Trophoblast cell (in vitro differentiated cells and primary cell): ENCODE measurements at regions not wholly inside any gene's neighbourhood (a gene's known extent, or its start where the extent isn't known, plus 50 kb on each side); places are given as distances from the start of the nearest gene placed in this dataset.

ENCODE experiments used
- DNase-seq, 2 donors: peaks; one replicate each; pipeline ENCODE4 v3.0.0-alpha.2; 2016
- H2AFZ ChIP-seq: 2 replicates; pipeline ENCODE4 v1.6.1; 2013; ENCODE audit warnings: low read length, moderate library complexity, mild to moderate bottlenecking; ENCODE audit not compliant: insufficient read depth, poor library complexity
- H2AK5ac ChIP-seq: 2 replicates; pipeline ENCODE4 v1.6.1; 2013; ENCODE audit warnings: mild to moderate bottlenecking, low read length
- H2BK120ac ChIP-seq: 2 replicates; pipeline ENCODE4 v1.6.1; 2013; ENCODE audit warnings: low read length, mild to moderate bottlenecking, moderate library complexity; ENCODE audit not compliant: insufficient read depth, poor library complexity
- H2BK12ac ChIP-seq: 2 replicates; pipeline ENCODE4 v1.6.1; 2013; ENCODE audit warnings: mild to moderate bottlenecking, low read length, moderate library complexity
- H2BK5ac ChIP-seq: 2 replicates; pipeline ENCODE4 v1.6.1; 2013; ENCODE audit warnings: low read length, low read depth, moderate library complexity, mild to moderate bottlenecking; ENCODE audit not compliant: poor library complexity
- H3K14ac ChIP-seq: 2 replicates; pipeline ENCODE4 v1.6.1; 2013; ENCODE audit warnings: mild to moderate bottlenecking, low read length
- H3K18ac ChIP-seq: 2 replicates; pipeline ENCODE4 v1.6.1; 2013; ENCODE audit warnings: mild to moderate bottlenecking, low read length
- H3K23ac ChIP-seq: 2 replicates; pipeline ENCODE4 v1.6.1; 2013; ENCODE audit warnings: low read length
- H3K27ac ChIP-seq: 2 replicates; pipeline ENCODE4 v1.5.1; 2013; ENCODE audit warnings: low read depth, mild to moderate bottlenecking, inconsistent platforms, low read length, moderate library complexity
- H3K27me3 ChIP-seq: 2 replicates; pipeline ENCODE4 v1.6.1; 2013; ENCODE audit warnings: inconsistent platforms, mild to moderate bottlenecking, low read length, moderate library complexity; ENCODE audit not compliant: insufficient read depth
- H3K36me3 ChIP-seq, 2 experiments: 1 replicate in 1 of 2; 2 replicates in 1 of 2; pipeline ENCODE4 v1.6.1; 2013; ENCODE audit warnings: low read length in 2 of 2, mild to moderate bottlenecking in 2 of 2, moderate library complexity in 1 of 2; ENCODE audit not compliant: insufficient read depth in 2 of 2, control insufficient read depth in 1 of 2
- H3K4ac ChIP-seq: 2 replicates; pipeline ENCODE4 v1.6.1; 2013; ENCODE audit warnings: low read depth, mild to moderate bottlenecking, low read length, moderate library complexity
- H3K4me1 ChIP-seq, 2 experiments: 1 replicate in 1 of 2; 2 replicates in 1 of 2; pipeline ENCODE4 v1.6.1; 2013; ENCODE audit warnings: low read length in 2 of 2, mild to moderate bottlenecking in 2 of 2, moderate library complexity in 1 of 2; ENCODE audit not compliant: insufficient read depth in 2 of 2, control insufficient read depth in 1 of 2
- H3K4me2 ChIP-seq: 2 replicates; pipeline ENCODE4 v1.6.1; 2013; ENCODE audit warnings: inconsistent platforms, mild to moderate bottlenecking, low read length, moderate library complexity
- H3K4me3 ChIP-seq: 2 replicates; pipeline ENCODE4 v1.5.1; 2013; ENCODE audit warnings: mild to moderate bottlenecking, low read depth, low read length, inconsistent platforms
- H3K79me1 ChIP-seq: one replicate; pipeline ENCODE4 v1.6.1; 2013; ENCODE audit warnings: low read length
- H3K79me2 ChIP-seq: 2 replicates; pipeline ENCODE4 v1.6.1; 2013; ENCODE audit warnings: low read length, mild to moderate bottlenecking; ENCODE audit not compliant: control insufficient read depth, insufficient read depth, poor library complexity
- H3K9ac ChIP-seq: 2 replicates; pipeline ENCODE4 v1.6.1; 2013; ENCODE audit warnings: mild to moderate bottlenecking, low read length
- H3K9me3 ChIP-seq: 2 replicates; pipeline ENCODE4 v1.6.1; 2013; ENCODE audit warnings: low read depth, mild to moderate bottlenecking, control low read depth, inconsistent platforms, low read length; ENCODE audit not compliant: insufficient read depth
- H4K12ac ChIP-seq: 2 replicates; pipeline ENCODE4 v1.6.1; 2013; ENCODE audit warnings: low read depth, mild to moderate bottlenecking, low read length, moderate library complexity
- H4K8ac ChIP-seq: 2 replicates; pipeline ENCODE4 v1.6.1; 2013; ENCODE audit warnings: low read depth, mild to moderate bottlenecking, low read length, moderate library complexity
- H4K91ac ChIP-seq: one replicate; pipeline ENCODE4 v1.6.1; 2013; ENCODE audit warnings: low read depth, mild to moderate bottlenecking, low read length, moderate library complexity
- WGBS: extraction: QIAGEN DNeasy Blood & Tissue Kit; methylation state at CpG from one replicate; pipeline ENCODE4 v1.1.7; 2013; ENCODE audit warnings: missing lambda C conversion rate; ENCODE audit not compliant: insufficient read length, insufficient coverage; ENCODE audit errors: extremely low coverage; 5-methylcytosine and 5-hydroxymethylcytosine counted together

DNA sequence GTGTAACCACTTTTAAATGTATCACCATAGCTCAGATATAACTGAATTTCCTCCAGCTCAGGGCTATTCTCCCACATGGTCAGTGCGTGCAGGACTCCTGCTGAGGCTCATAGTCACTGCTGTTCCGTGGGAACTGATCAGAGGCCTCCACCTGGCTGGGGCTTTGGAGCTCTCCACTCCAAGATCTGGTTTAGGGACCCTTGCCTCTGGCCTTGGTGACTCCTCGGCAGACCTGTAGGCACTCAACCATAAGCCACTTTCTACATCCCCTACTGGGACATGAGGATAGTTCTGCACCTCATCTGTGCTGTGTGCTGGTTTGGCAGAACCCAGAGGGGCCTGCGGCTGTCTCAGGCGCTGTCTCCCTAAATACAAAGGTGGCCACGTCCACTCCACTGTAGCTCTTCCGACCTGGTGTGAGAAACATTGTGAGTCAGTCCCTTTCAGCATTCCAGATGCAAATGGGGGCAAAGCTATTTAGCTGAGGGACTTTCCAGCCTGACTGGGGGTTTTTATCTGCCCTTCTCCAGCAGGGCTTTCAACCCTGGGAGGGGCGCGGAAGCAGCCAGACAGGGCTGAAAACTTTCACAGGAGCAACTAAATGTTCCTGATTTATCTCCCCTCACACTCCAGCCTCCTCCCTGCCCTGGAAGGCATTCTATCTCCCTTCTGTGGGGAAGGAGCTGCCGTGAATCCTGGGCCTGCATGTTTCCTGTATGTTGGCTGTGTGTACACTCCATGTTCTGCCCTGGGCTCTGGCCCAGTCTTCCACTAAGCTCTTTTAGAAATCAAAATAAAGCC lies 218.3 kb upstream of the DAAM1 start:
- no peak overlapping the region for H2BK120ac ChIP-seq
- no CpG with 5 or more reads among the region's 10 CpGs for WGBS
- peak overlapping the region; percentile 60 for H3K27ac ChIP-seq

DNA sequence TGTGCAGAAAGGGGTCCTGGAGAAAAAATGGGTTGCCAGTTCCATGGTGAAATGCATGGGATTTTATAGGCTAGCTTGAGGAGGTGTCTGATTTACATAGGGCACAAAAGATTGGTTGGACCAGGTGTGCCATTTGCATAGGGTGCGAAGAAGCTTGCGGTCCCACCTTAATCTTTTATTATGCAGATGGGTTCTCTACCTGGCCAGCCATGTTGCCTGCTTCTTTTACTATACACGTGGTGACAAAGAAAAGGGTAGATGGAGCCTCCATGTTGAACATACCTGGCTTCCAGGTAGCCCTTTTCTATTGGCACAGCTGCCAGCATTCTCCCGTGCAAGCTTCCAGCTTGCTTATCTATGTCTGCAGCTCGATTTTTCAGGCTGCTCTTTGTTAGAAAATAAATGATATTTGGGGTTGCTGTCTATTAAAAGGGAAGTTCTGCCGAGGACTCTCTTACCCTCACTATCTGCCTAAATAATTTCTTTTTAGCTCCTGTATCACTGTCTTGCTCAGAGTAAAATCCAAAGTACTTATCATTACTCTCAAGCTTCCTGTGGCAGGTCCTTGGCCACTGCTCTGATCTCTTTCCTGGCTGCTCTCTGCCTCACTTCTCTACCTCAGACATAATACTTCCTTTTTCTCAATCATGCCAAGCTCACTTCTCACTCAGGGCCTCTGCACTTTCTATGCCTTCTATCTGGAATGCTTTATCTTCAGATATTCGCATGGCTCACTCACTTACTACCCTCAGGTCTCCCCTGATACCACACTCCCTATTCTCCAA lies 216.0 kb upstream of the DAAM1 start:
- Histone ChIP-seq H3K9ac (no peak overlapping the region), H2BK5ac (no peak overlapping the region), H2AFZ (no peak overlapping the region), H2BK120ac (no peak overlapping the region), H3K4ac (no peak overlapping the region), H3K27me3 (no peaks in the 10 kb centered on the region), H3K18ac (no peak overlapping the region), H4K12ac (no peak overlapping the region), H3K14ac (no peak overlapping the region), H4K91ac (no peak overlapping the region), H3K23ac (no peak overlapping the region), H3K79me1 (peaks cover 6% of the 10 kb centered on the region), H3K79me2 (no peaks in the 10 kb centered on the region), H3K4me3 (no peak overlapping the region), H3K36me3 (no peaks in the 10 kb centered on the region), H3K27ac (no peak overlapping the region), H2AK5ac (no peak overlapping the region), H2BK12ac (no peak overlapping the region), H3K9me3 (no peaks in the 10 kb centered on the region), H4K8ac (no peak overlapping the region), H3K4me1 (peaks cover 1 to 10% of the 10 kb centered on the region in 2 experiments), H3K4me2 (no peak overlapping the region)
- no CpG with 5 or more reads among the region's 7 CpGs for WGBS
- no peak for DNase-seq

More for the DNA sequence above, 218.3 kb upstream of the DAAM1 start:
- Histone ChIP-seq H3K4me2 (peak overlapping the region; percentile 3), H3K9me3 (no peaks in the 10 kb centered on the region), H2BK5ac (no peak overlapping the region), H3K14ac (no peak overlapping the region), H4K12ac (no peak overlapping the region), H3K79me2 (no peaks in the 10 kb centered on the region), H4K8ac (peak overlapping the region; percentile 20), H3K23ac (no peak overlapping the region), H2AK5ac (no peak overlapping the region), H3K36me3 (no peaks in the 10 kb centered on the region), H2AFZ (no peak overlapping the region), H3K4ac (no peak overlapping the region), H2BK12ac (no peak overlapping the region), H3K79me1 (peaks cover 8% of the 10 kb centered on the region), H3K18ac (peak overlapping the region; percentile 3), H3K4me1 (peaks cover 0 to 10% of the 10 kb centered on the region in 2 experiments), H3K27me3 (no peaks in the 10 kb centered on the region), H3K4me3 (no peak overlapping the region), H4K91ac (peak overlapping the region; percentile 41), H3K9ac (no peak overlapping the region)
- DNase-seq: peak; percentile 42 to 59

DNA sequence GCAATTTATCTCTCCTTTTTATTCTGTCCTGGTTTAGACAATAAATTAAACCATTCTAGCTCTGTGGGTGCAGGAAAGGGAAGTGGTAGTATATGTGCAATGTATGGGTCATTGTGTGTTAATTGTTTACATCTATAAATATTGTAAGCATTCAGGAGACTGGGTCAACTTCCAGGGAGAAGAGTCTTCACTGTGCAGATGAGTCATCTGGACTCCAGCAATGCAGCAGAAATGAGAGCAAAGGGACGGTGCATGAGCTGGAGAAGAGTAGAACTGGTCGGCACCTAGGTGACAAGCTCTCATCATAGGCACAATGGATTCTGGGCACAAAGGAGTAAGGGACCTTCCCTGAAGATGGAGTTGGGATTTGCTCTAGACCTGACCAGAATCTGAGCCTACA lies 211.1 kb upstream of the DAAM1 start:
- Histone ChIP-seq H3K4me2 (no peak overlapping the region), H4K12ac (no peak overlapping the region), H2AK5ac (no peak overlapping the region), H2BK120ac (no peak overlapping the region), H2BK5ac (no peak overlapping the region), H3K4ac (no peak overlapping the region), H4K91ac (no peak overlapping the region), H3K9me3 (no peaks in the 10 kb centered on the region), H3K4me3 (no peak overlapping the region), H3K18ac (no peak overlapping the region), H3K79me2 (no peaks in the 10 kb centered on the region), H3K27me3 (no peaks in the 10 kb centered on the region), H3K4me1 (peaks cover 5 to 10% of the 10 kb centered on the region in 2 experiments), H2AFZ (no peak overlapping the region), H3K23ac (no peak overlapping the region), H3K36me3 (no peaks in the 10 kb centered on the region), H3K9ac (no peak overlapping the region), H2BK12ac (no peak overlapping the region), H3K27ac (no peak overlapping the region), H4K8ac (no peak overlapping the region), H3K79me1 (no peaks in the 10 kb centered on the region), H3K14ac (no peak overlapping the region)
- no CpG with 5 or more reads among the region's 2 CpGs for WGBS
- DNase-seq: peak; percentile 11 to 63

DNA sequence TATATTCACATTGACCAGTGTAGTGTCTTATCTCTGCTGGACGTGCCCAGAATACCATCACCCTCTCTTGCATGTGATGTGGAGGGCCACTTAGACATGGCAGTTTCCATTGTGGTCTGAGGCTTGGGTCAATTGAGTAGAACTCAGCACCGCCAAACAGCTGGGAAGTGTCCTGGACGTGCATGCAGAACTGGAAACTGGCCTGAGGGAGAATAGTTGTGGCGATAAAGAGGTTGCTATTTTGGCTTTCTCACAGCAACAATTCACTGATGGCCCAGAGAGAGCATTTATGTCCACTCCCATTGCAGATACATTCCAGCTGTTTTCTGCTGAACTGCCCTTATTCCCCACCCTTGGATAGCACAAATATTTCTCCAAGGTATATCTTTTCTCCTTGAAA lies 210.1 kb upstream of the DAAM1 start:
- Histone ChIP-seq H2BK120ac (no peak overlapping the region), H3K18ac (no peak overlapping the region), H3K14ac (no peak overlapping the region), H3K27ac (no peak overlapping the region), H3K4me2 (no peak overlapping the region), H2BK12ac (no peak overlapping the region), H3K9ac (peak overlapping the region; percentile 14), H3K79me1 (no peaks in the 10 kb centered on the region), H2AFZ (no peak overlapping the region), H3K79me2 (no peaks in the 10 kb centered on the region), H4K12ac (no peak overlapping the region), H2AK5ac (no peak overlapping the region), H3K23ac (no peak overlapping the region), H4K8ac (no peak overlapping the region), H3K9me3 (no peaks in the 10 kb centered on the region), H3K4ac (no peak overlapping the region), H3K4me1 (peaks cover 5 to 10% of the 10 kb centered on the region in 2 experiments), H2BK5ac (no peak overlapping the region), H3K4me3 (no peak overlapping the region), H3K36me3 (no peaks in the 10 kb centered on the region), H3K27me3 (no peaks in the 10 kb centered on the region), H4K91ac (no peak overlapping the region)
- peak; percentile 90 to 98 for DNase-seq
- WGBS: no CpG with 5 or more reads among the region's 4 CpGs
